ENCODE measurements at regions not wholly inside any gene's neighbourhood (a gene's known extent, or its start where the extent isn't known, plus 50 kb on each side); places are given as distances from the start of the nearest gene placed in this dataset.
"Not testable (repeated sequence)": the region's sequence is repeated elsewhere in the genome, so short reads cannot be mapped to it uniquely, and the experiment has no call there.

- DNase-seq (ENCODE audit: low read depth, low spot score), result no peak
- no peak overlapping the region for H3K4me3 ChIP-seq (ENCODE audit: low read length)
Measured at GRCh38 chr13:22933571-22934181, 247.1 kb upstream of the SGCG start.

DNA sequence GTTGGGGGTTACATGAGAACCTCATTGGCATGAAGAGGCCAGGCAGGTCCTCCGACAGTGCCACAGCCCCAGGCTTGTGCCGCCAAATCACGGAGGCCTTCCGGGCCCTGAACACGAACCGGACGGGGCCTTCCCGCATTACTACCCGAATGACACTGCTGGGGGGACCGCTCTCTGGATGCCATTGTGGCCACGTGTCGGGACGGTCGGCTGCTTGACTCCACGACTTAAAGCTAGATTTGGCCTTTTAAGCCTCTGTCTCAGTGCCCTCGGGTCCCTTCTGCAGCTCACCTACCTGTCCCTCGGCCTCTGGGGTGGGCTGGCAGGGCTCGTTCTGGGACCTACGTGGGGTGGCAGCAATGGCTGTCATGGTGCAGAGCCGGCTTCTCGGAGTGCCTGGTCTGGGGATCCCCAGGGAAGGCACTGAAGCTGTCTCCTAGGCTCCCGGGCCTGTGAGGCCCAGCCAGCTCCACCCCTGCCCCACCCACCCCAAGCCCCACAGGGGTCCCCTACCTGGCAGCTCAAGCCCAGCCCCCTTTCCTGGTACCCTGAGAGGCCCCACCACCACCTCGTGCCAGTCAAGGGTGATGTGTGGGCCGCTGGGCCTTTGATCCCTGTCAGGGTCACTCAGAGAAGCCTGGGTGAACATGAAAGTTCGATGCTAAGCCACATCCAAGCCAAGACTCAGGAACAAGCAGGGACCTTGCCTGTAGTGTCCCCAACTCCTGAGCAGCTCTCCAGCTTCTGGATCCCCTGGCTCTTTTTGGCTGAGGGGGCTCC lies 245.8 kb upstream of the SGCG start:
- DNase-seq (ENCODE audit: low read depth, low spot score), result no peak
- H3K4me3 ChIP-seq (ENCODE audit: low read length), result no peak overlapping the region

- DNase-seq (ENCODE audit: low read depth, low spot score), result no peak
- H3K4me3 ChIP-seq (ENCODE audit: low read length), result no peak overlapping the region
Measured at GRCh38 chr13:22936228-22936627, 244.6 kb upstream of the SGCG start.

GRCh38 chr13:22937241-22937640 lies 243.5 kb upstream of the SGCG start:
- no peak for DNase-seq (ENCODE audit: low read depth, low spot score)
- H3K4me3 ChIP-seq (ENCODE audit: low read length), result no peak overlapping the region

DNA sequence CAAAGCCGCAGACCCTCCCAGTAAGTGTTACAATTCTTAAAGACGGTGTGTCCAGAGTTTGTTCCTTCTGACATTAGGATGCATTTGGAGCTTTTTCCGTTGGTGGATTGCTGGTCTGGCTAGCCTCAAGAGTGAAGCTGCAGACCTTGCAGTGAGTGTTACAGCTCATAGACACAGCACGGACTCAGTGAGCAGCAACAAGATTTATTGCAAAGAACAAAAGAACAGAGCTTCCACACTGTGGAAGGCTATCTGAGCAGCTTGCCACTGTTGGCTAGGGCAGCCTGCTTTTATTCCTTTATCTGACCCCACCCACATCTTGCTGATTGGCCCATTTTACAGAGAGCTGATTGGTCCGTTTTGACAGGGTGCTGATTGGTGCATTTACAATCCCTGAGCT lies 242.8 kb upstream of the SGCG start:
- DNase-seq (ENCODE audit: low read depth, low spot score), result no peak

DNA sequence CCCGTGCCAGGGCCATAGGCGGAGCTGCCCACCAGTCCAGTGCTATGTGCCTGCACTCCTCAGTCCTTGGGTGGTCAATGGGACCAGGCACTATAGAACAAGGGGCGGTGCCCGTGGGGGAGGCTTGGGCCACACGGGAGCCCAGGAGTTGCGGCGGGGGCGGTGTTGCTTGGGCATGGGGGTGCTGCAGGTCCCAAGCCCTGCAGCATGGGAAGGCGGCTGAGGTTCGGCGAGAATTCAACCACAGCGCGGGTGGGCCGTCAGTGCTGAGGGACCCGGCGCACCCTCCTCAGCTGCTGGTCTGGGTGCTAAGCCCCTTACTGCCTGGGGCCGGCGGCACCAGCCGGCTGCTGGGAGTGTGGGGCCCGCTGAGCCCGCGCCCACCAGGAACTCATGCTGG lies 242.2 kb upstream of the SGCG start:
- no peak for DNase-seq (ENCODE audit: low read depth, low spot score)
- H3K4me3 ChIP-seq (ENCODE audit: low read length), result no peak overlapping the region

More for the DNA sequence above, 242.8 kb upstream of the SGCG start:
- no peak overlapping the region for H3K4me3 ChIP-seq (ENCODE audit: low read length)

DNA sequence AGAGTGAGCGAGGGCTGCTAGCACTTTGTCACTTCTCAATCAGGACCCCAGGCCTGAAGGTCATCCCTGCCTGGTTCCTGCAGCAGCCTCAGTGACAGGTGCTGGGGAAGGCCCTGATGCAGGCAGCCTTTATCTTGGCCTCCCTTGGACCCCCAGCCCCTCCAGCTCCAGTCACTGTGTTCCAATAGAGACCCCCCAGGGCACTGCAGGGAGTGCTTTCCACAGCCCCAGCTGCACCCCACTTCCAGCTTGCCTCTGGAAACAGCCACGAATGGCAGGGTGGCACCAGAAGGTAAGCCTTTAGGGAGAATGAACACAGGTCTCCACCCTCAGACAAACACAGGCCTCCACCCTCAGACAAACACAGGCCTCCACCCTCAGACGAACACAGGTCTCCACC lies 241.6 kb upstream of the SGCG start:
- no peak for DNase-seq (ENCODE audit: low read depth, low spot score)

GRCh38 chr13:22940090-22940710 lies 240.6 kb upstream of the SGCG start:
- no peak overlapping the region for H3K4me3 ChIP-seq (ENCODE audit: low read length)
- no peak for DNase-seq (ENCODE audit: low read depth, low spot score)

More for the DNA sequence above, 241.6 kb upstream of the SGCG start:
- H3K4me3 ChIP-seq (ENCODE audit: low read length), result no peak overlapping the region

DNA sequence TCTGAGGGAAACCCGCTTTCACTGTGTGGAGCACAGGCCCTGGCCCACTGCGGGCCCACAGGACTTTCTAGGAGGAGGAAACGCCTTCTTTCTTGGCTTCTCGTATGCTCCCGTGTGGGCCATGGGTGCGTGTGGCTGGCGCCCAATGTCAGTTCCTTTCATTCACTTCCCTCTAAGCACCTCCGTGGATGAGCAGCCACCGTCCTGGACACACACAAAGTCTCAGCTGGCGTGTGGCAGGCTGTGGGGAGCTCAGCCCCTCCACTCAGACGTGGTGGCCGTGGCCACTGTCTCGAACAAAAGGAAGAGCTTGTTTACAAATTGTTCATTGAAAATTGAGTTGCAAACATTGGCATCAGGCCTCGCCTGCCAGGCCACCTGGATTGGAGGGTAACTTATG lies 240.0 kb upstream of the SGCG start:
- DNase-seq (ENCODE audit: low read depth, low spot score), result no peak
- H3K4me3 ChIP-seq (ENCODE audit: low read length), result no peak overlapping the region

DNA sequence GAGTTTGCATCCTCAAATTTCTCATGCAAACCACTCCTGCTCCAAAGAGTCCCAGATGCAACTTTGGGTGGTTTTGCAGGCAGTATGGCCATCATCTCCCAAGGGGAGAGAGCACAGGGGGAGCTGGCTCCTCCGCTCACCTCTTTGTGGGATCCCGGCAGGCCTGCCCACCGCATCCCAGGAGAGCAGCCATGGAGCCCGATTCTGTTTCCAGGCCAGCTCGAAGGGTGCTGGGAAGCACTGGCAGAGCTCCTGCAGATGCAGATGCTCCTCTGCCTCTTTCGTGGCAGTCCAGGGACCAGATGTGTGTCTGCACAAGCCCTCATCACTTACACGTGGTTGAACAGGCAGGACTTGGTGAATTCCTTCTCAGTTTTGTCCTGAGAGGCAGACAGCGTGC lies 239.3 kb upstream of the SGCG start:
- DNase-seq (ENCODE audit: low read depth, low spot score); H3K4me3 ChIP-seq (ENCODE audit: low read length): not testable (repeated sequence)

DNA sequence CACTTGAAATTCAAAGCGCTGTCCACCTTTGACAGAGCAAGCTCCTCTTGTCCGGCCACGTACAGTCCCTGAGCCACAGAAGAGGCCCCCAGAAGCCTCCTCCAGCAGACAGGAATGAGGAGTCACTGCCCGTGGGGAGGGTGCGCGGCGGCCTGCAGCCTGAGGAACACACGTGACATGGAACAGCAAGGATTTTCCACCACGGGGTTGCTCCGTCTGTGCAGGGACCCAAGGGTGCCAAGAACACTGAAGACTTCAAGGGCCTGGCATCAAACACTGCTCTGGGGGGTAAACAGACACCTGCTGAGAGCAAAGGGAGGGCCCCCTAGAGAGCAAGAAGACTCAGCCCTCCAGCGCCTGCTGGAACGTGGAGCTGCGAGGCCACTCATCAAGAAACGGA lies 237.9 kb upstream of the SGCG start:
- not testable (repeated sequence) for DNase-seq (ENCODE audit: low read depth, low spot score); H3K4me3 ChIP-seq (ENCODE audit: low read length)

- no peak overlapping the region for H3K4me3 ChIP-seq (ENCODE audit: low read length)
- no peak for DNase-seq (ENCODE audit: low read depth, low spot score)
Measured at GRCh38 chr13:22944378-22944777, 236.4 kb upstream of the SGCG start.

GRCh38 chr13:22945321-22946226 lies 235.2 kb upstream of the SGCG start:
- no peak for DNase-seq (ENCODE audit: low read depth, low spot score)
- H3K4me3 ChIP-seq (ENCODE audit: low read length), result no peak overlapping the region

- H3K4me3 ChIP-seq (ENCODE audit: low read length), result no peak overlapping the region
- DNase-seq (ENCODE audit: low read depth, low spot score), result no peak
Measured at GRCh38 chr13:22948421-22948820, 232.4 kb upstream of the SGCG start.

DNA sequence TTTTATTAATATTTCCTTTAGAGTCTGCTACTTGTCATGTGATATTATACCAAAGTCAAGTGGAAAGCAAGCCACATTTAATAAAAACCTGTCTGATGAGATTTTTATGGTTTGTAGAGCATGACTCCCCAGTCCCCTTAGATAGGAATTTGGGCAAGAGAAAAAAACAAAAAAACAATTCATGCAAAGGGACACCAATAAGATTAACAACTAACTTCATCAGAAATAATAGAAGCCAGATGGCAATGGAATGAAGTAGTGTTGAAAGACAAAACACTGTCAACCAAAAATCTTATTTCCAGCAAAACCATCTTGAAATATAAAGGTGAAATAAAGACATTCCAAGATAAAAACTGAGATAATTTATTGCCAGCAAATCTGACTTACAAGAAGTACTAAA lies 228.8 kb upstream of the SGCG start:
- DNase-seq (ENCODE audit: low read depth, low spot score); H3K4me3 ChIP-seq (ENCODE audit: low read length): not testable (repeated sequence)

GRCh38 chr13:22955147-22955546 lies 225.6 kb upstream of the SGCG start:
- DNase-seq (ENCODE audit: low read depth, low spot score), result peak; percentile 82
- not testable (repeated sequence) for H3K4me3 ChIP-seq (ENCODE audit: low read length)

GRCh38 chr13:22956456-22957115 lies 224.2 kb upstream of the SGCG start:
- H3K4me3 ChIP-seq (ENCODE audit: low read length), result not testable (repeated sequence)

GRCh38 chr13:22959859-22960258 lies 220.9 kb upstream of the SGCG start:
- H3K4me3 ChIP-seq (ENCODE audit: low read length); DNase-seq (ENCODE audit: low read depth, low spot score): not testable (repeated sequence)

More at GRCh38 chr13:22956456-22957115, 224.2 kb upstream of the SGCG start:
- DNase-seq (ENCODE audit: low read depth, low spot score), result not testable (repeated sequence)

GRCh38 chr13:22960827-22961226 lies 220.0 kb upstream of the SGCG start:
- DNase-seq (ENCODE audit: low read depth, low spot score), result no peak
- H3K4me3 ChIP-seq (ENCODE audit: low read length), result no peak overlapping the region

Measured in Jurkat, Clone E6-1 (cell line).